GM06990 (cell line): ENCODE measurements at regions not wholly inside any gene's neighbourhood (a gene's known extent, or its start where the extent isn't known, plus 50 kb on each side); places are given as distances from the start of the nearest gene placed in this dataset.

ENCODE experiments used
- DNase-seq: peaks from one replicate; pipeline ENCODE4 v3.0.0-alpha.2; 2011; ENCODE audit not compliant: insufficient read length; ENCODE audit errors: extremely low read depth
- H3K27me3 ChIP-seq: replicated peaks from 2 replicates; pipeline ENCODE4 v1.6.0; 2011; ENCODE audit warnings: low read length; ENCODE audit not compliant: control insufficient read depth, insufficient read depth
- H3K36me3 ChIP-seq: 2 replicates; pipeline ENCODE4 v1.5.1; 2011; ENCODE audit warnings: low read length; ENCODE audit not compliant: control insufficient read depth, insufficient read depth
- H3K4me3 ChIP-seq: replicated peaks from 2 replicates; pipeline ENCODE4 v1.5.1; 2011; ENCODE audit warnings: low read depth, mild to moderate bottlenecking, control low read depth, low read length
- CTCF ChIP-seq: IDR thresholded peaks from 2 replicates; pipeline ENCODE4 v1.5.1; 2011; ENCODE audit warnings: low read length, control low read depth, mild to moderate bottlenecking, inconsistent platforms; ENCODE audit not compliant: insufficient read depth, poor library complexity, severe bottlenecking

- DNase-seq, result no peak
- TF ChIP-seq CTCF, result no peak
- no peaks in the 10 kb centered on the region for H3K36me3 ChIP-seq
- no peak overlapping the region for H3K4me3 ChIP-seq
- H3K27me3 ChIP-seq, result no peaks in the 10 kb centered on the region
Measured at GRCh38 chr6:170030821-170031471, 259.9 kb downstream of the DLL1 start.

- TF ChIP-seq CTCF, result no peak
- no peaks in the 10 kb centered on the region for H3K27me3 ChIP-seq
- DNase-seq, result no peak
- no peak overlapping the region for H3K4me3 ChIP-seq
- no peaks in the 10 kb centered on the region for H3K36me3 ChIP-seq
Measured at GRCh38 chr6:170030284-170030815, 260.5 kb downstream of the DLL1 start.

GRCh38 chr6:170029416-170030283 lies 261.2 kb downstream of the DLL1 start:
- TF ChIP-seq CTCF, result no peak
- no peak overlapping the region for H3K4me3 ChIP-seq
- no peaks in the 10 kb centered on the region for H3K27me3 ChIP-seq
- DNase-seq, result no peak
- no peaks in the 10 kb centered on the region for H3K36me3 ChIP-seq

- no peak for DNase-seq
- H3K4me3 ChIP-seq, result no peak overlapping the region
- no peak for TF ChIP-seq CTCF
- no peaks in the 10 kb centered on the region for H3K27me3 ChIP-seq
- H3K36me3 ChIP-seq, result no peaks in the 10 kb centered on the region
Measured at GRCh38 chr6:170028629-170029345, 262.1 kb downstream of the DLL1 start.

- no peak for DNase-seq
- Histone ChIP-seq H3K4me3 (no peak overlapping the region), H3K36me3 (no peaks in the 10 kb centered on the region), H3K27me3 (no peaks in the 10 kb centered on the region)
- TF ChIP-seq CTCF, result no peak
Measured at GRCh38 chr6:170027647-170028043, 263.2 kb downstream of the DLL1 start.
